ENCODE measurements at regions not wholly inside any gene's neighbourhood (a gene's known extent, or its start where the extent isn't known, plus 50 kb on each side); places are given as distances from the start of the nearest gene placed in this dataset.

DNA sequence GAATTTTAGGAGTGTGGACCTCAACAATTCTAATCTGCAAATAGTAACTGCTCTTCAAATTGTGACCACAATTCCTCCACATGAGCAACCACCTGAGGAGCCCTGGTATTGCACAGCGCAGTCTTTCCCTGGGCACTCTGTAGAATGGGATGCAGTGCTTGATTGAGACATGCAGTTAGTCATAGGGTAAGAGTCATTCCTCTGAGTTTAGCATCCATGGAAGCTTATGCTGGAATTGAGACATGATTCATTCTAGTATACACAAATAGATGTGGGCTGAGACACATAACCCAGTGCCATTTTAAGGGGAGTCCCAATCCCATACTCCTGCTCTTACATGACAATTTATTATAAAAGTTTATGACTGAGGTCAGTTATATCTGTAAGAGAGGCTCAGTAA lies 582.3 kb upstream of the CNTNAP2 start:
- POLR2A ChIA-PET: no interaction called here
- no peaks in the 10 kb centered on the region for H3K4me1 ChIP-seq (ENCODE audit: control insufficient read depth, insufficient read depth, low read length)
- H4K20me1 ChIP-seq (ENCODE audit: control insufficient read depth, insufficient read depth): no peaks in the 10 kb centered on the region
- no peak overlapping the region for H3K4me3 ChIP-seq
- in situ Hi-C loops (cut with MboI): no loop called here
- FAIRE-seq (no peak), DNase-seq (ENCODE audit: low read depth, low spot score) (no peak), ATAC-seq (no peak)
- intact Hi-C loops (cut with micrococcal nuclease; ENCODE audit: unreplicated experiment): no loop called here
- H3K27ac ChIP-seq (ENCODE audit: control insufficient read depth, insufficient read depth): no peak overlapping the region
- TF ChIP-seq CREM (IDR thresholded peaks at IDR 0.05; ENCODE audit: low read depth) (no peak), TCF12 (IDR thresholded peaks at IDR 0.05; ENCODE audit: low read depth, low read length) (no peak), TARDBP (IDR thresholded peaks at IDR 0.05; ENCODE audit: borderline replicate concordance) (no peak), BHLHE40 (IDR thresholded peaks at IDR 0.05; ENCODE audit: borderline replicate concordance in 1 of 2, low read depth in 2 of 2, low read length in 1 of 2) (no peak), ZNF622 (IDR thresholded peaks at IDR 0.05) (no peak), NFIC (IDR thresholded peaks at IDR 0.05; ENCODE audit: low read depth, low read length) (no peak), ZNF384 (IDR thresholded peaks at IDR 0.05; ENCODE audit: borderline replicate concordance, low read depth, low read length) (no peak)
- TF ChIP-seq, protein P1, sequence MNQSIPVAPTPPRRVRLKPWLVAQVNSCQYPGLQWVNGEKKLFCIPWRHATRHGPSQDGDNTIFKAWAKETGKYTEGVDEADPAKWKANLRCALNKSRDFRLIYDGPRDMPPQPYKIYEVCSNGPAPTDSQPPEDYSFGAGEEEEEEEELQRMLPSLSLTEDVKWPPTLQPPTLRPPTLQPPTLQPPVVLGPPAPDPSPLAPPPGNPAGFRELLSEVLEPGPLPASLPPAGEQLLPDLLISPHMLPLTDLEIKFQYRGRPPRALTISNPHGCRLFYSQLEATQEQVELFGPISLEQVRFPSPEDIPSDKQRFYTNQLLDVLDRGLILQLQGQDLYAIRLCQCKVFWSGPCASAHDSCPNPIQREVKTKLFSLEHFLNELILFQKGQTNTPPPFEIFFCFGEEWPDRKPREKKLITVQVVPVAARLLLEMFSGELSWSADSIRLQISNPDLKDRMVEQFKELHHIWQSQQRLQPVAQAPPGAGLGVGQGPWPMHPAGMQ (IDR thresholded peaks at IDR 0.05; ENCODE audit: borderline replicate concordance): no peak
- SMC1A ChIA-PET (ENCODE audit: uncharacterized antibody, unreplicated experiment): interaction anchor here (0.6 kb wide), 1 partner anchor 315 kb away, joined by 3 read pairs; no protein-coding TSS in a partner anchor
- no peak overlapping the region for H3K9ac ChIP-seq (ENCODE audit: control insufficient read depth, insufficient read depth, low read length)
- WGBS (ENCODE audit: insufficient coverage, insufficient replicate concordance, low lambda C conversion rate, missing lambda C conversion rate): 64% methylated on average over 1 of the region's 1 CpG
- no peak overlapping the region for H3K4me2 ChIP-seq (ENCODE audit: control insufficient read depth, insufficient read depth)
- no peak overlapping the region for H2AFZ ChIP-seq (ENCODE audit: control insufficient read depth, low read depth, low read length)
- CTCF ChIA-PET: interaction anchor here (0.7 kb wide), 1 partner anchor 558 kb away, joined by 3 read pairs; no protein-coding TSS in a partner anchor
- no peaks in the 10 kb centered on the region for H3K27me3 ChIP-seq (replicated peaks in 1 of 2; ENCODE audit: control insufficient read depth in 2 of 2, insufficient read depth in 2 of 2, low read length in 1 of 2)
- BruUV-seq (replicated peaks): no TSS peak
- H3K36me3 ChIP-seq (ENCODE audit: control insufficient read depth in 2 of 2, insufficient read depth in 2 of 2, low read length in 1 of 2): no peaks in the 10 kb centered on the region
- no peaks in the 10 kb centered on the region for H3K79me2 ChIP-seq (ENCODE audit: control insufficient read depth, insufficient read depth, low read length)
- no peaks in the 10 kb centered on the region for H3K9me3 ChIP-seq (replicated peaks; ENCODE audit: control insufficient read depth, insufficient read depth, low read length)
- RAD21 ChIA-PET (ENCODE audit: unreplicated experiment): no interaction called here

DNA sequence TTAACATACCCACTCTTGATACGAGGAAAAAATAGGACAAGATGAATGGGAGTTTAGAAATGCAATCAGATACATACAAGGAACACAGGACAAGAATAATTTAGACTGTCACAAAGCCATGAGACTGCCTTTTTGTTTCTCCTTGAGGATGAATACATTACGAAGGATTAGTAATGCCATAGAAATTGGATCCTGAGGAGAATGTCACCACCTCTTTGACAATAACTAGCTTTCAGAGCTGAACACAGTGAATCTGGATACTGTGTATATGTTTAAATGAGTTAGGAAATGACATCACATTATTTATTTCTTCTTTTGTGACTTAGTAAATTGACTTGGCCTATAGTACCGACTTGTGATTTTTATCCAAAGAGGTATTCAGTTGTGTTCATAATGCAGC lies 596.3 kb upstream of the CNTNAP2 start:
- ATAC-seq (no peak), FAIRE-seq (no peak), DNase-seq (ENCODE audit: low read depth, low spot score) (no peak)
- ChIA-PET RAD21 (ENCODE audit: unreplicated experiment) (no interaction called here), CTCF (no interaction called here), SMC1A (ENCODE audit: uncharacterized antibody, unreplicated experiment) (no interaction called here), POLR2A (no interaction called here)
- H3K4me3 ChIP-seq: no peak overlapping the region
- no peaks in the 10 kb centered on the region for H3K4me1 ChIP-seq (ENCODE audit: control insufficient read depth, insufficient read depth, low read length)
- H3K9ac ChIP-seq (ENCODE audit: control insufficient read depth, insufficient read depth, low read length): no peak overlapping the region
- H3K36me3 ChIP-seq (ENCODE audit: control insufficient read depth in 2 of 2, insufficient read depth in 2 of 2, low read length in 1 of 2): no peaks in the 10 kb centered on the region
- H3K79me2 ChIP-seq (ENCODE audit: control insufficient read depth, insufficient read depth, low read length): no peaks in the 10 kb centered on the region
- no peaks in the 10 kb centered on the region for H3K27me3 ChIP-seq (replicated peaks in 1 of 2; ENCODE audit: control insufficient read depth in 2 of 2, insufficient read depth in 2 of 2, low read length in 1 of 2)
- H4K20me1 ChIP-seq (ENCODE audit: control insufficient read depth, insufficient read depth): no peaks in the 10 kb centered on the region
- no TSS peak for BruUV-seq (replicated peaks)
- H3K4me2 ChIP-seq (ENCODE audit: control insufficient read depth, insufficient read depth): no peak overlapping the region
- in situ Hi-C loops (cut with MboI) (no loop called here), intact Hi-C loops (cut with micrococcal nuclease; ENCODE audit: unreplicated experiment) (no loop called here)
- WGBS (ENCODE audit: insufficient coverage, insufficient replicate concordance, low lambda C conversion rate, missing lambda C conversion rate): 26% methylated on average over 3 of the region's 3 CpGs
- no peak overlapping the region for H2AFZ ChIP-seq (ENCODE audit: control insufficient read depth, low read depth, low read length)
- no peaks in the 10 kb centered on the region for H3K9me3 ChIP-seq (replicated peaks; ENCODE audit: control insufficient read depth, insufficient read depth, low read length)
- H3K27ac ChIP-seq (ENCODE audit: control insufficient read depth, insufficient read depth): no peak overlapping the region
- TF ChIP-seq TAF1 (IDR thresholded peaks at IDR 0.05; ENCODE audit: borderline replicate concordance, low read depth, low read length) (no peak), RCOR1 (conservative IDR thresholded peaks at IDR 0.05; ENCODE audit: low read depth, low read length) (no peak), RELA (IDR thresholded peaks at IDR 0.05; ENCODE audit: borderline replicate concordance, partially characterized antibody) (no peak), TCF7 (IDR thresholded peaks at IDR 0.05; ENCODE audit: borderline replicate concordance) (no peak)
- TF ChIP-seq, protein P2, sequence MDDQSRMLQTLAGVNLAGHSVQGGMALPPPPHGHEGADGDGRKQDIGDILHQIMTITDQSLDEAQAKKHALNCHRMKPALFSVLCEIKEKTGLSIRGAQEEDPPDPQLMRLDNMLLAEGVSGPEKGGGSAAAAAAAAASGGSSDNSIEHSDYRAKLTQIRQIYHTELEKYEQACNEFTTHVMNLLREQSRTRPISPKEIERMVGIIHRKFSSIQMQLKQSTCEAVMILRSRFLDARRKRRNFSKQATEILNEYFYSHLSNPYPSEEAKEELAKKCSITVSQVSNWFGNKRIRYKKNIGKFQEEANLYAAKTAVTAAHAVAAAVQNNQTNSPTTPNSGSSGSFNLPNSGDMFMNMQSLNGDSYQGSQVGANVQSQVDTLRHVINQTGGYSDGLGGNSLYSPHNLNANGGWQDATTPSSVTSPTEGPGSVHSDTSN (IDR thresholded peaks at IDR 0.05; ENCODE audit: insufficient replicate concordance, low read depth, low read length): no peak
- TF ChIP-seq, protein P3, sequence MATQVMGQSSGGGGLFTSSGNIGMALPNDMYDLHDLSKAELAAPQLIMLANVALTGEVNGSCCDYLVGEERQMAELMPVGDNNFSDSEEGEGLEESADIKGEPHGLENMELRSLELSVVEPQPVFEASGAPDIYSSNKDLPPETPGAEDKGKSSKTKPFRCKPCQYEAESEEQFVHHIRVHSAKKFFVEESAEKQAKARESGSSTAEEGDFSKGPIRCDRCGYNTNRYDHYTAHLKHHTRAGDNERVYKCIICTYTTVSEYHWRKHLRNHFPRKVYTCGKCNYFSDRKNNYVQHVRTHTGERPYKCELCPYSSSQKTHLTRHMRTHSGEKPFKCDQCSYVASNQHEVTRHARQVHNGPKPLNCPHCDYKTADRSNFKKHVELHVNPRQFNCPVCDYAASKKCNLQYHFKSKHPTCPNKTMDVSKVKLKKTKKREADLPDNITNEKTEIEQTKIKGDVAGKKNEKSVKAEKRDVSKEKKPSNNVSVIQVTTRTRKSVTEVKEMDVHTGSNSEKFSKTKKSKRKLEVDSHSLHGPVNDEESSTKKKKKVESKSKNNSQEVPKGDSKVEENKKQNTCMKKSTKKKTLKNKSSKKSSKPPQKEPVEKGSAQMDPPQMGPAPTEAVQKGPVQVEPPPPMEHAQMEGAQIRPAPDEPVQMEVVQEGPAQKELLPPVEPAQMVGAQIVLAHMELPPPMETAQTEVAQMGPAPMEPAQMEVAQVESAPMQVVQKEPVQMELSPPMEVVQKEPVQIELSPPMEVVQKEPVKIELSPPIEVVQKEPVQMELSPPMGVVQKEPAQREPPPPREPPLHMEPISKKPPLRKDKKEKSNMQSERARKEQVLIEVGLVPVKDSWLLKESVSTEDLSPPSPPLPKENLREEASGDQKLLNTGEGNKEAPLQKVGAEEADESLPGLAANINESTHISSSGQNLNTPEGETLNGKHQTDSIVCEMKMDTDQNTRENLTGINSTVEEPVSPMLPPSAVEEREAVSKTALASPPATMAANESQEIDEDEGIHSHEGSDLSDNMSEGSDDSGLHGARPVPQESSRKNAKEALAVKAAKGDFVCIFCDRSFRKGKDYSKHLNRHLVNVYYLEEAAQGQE (IDR thresholded peaks at IDR 0.05; ENCODE audit: low read depth, low read length): no peak
